GM12875 (cell line): ENCODE measurements at regions not wholly inside any gene's neighbourhood (a gene's known extent, or its start where the extent isn't known, plus 50 kb on each side); places are given as distances from the start of the nearest gene placed in this dataset.

ENCODE experiments used
- H3K4me3 ChIP-seq: one replicate; pipeline ENCODE4 v1.5.1; 2011; ENCODE audit warnings: low read depth, low read length, control low read depth
- TF ChIP-seq, protein P1 (sequence below): IDR thresholded peaks from 2 replicates; pipeline ENCODE4 v1.5.1; 2011; ENCODE audit warnings: low read depth, mild to moderate bottlenecking, control low read depth, inconsistent platforms, low read length, moderate library complexity, borderline replicate concordance; ENCODE audit not compliant: insufficient read depth

DNA sequence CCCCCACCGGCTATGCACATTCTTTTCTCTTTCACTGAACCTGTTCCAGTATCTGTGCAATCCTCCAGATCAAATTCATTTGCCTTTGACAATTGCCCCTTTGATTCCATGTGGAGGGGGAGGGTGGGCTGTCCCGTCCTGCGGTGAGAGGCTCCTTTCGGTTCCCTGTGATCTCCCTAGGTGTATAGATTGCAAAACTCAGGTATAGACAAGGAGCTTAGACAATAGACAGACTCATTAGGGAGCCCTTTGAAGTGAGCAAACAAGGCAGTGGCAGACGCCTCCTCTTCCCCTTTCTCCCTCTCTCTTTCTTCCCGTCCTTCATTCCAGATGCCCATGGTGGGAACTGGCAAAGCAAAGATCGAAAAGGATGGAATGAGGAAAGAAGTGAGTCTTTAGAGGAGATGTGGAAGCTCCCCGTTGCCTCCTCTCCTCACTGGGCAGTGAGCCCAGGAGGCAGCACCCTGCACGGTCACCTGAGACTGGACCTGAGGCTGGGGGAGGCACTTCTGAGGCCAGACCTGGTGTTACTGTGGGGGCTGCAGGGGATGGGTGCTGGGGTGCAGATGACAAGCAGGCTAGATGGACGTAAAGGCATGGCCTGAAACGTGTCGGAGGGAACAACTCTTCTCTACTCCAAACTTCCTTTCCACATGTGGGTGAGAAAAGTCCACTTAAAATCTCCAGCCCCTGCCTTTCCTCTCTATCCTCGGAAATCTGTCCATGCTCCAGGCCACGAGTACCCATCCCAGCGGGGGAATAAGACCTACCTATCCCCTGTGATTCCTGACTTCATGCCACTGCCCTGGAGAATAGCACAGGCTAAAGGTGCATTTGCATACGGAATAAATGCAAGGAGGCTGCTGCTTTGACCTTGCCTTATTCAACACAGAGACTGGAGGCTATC lies 256.6 kb upstream of the FOXQ1 start:
- TF ChIP-seq, protein P1, sequence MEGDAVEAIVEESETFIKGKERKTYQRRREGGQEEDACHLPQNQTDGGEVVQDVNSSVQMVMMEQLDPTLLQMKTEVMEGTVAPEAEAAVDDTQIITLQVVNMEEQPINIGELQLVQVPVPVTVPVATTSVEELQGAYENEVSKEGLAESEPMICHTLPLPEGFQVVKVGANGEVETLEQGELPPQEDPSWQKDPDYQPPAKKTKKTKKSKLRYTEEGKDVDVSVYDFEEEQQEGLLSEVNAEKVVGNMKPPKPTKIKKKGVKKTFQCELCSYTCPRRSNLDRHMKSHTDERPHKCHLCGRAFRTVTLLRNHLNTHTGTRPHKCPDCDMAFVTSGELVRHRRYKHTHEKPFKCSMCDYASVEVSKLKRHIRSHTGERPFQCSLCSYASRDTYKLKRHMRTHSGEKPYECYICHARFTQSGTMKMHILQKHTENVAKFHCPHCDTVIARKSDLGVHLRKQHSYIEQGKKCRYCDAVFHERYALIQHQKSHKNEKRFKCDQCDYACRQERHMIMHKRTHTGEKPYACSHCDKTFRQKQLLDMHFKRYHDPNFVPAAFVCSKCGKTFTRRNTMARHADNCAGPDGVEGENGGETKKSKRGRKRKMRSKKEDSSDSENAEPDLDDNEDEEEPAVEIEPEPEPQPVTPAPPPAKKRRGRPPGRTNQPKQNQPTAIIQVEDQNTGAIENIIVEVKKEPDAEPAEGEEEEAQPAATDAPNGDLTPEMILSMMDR, result no peak
- H3K4me3 ChIP-seq, result no peak overlapping the region

DNA sequence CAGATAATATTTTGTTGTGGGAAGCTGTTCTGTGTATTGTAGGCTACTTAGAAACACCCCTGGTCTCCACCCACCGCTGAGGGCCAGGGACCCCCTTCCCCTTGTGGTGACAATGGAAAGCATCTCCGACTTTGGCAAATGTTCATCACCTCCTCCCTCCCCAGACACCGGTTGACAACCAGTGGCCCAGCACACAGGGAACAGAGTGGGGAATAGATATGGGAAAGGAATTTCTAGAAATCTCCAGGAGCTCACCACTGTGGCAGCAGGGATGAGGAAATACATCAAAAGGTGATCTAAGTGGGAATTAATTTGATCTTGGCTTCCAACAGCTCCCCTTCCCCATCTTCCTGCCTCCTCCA lies 257.3 kb upstream of the FOXQ1 start:
- TF ChIP-seq, protein P1, result no peak
- no peak overlapping the region for H3K4me3 ChIP-seq

DNA sequence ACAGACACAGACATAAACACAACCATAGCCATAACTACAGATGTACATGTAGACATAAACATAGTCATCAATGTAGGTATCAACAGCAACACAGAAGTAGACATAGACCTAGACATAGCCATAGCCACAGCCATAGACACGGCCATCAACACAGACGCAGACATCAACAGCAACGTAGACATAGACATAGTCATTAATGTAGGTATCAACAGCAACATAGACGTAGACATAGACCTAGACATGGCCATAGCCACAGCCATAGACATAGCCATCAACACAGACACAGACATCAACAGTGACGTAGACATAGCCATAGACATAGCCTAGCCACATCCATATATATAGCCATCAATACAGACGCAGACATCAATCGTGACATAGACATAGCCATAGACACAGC lies 258.3 kb upstream of the FOXQ1 start:
- TF ChIP-seq, protein P1, result no peak
- H3K4me3 ChIP-seq, result no peak overlapping the region

DNA sequence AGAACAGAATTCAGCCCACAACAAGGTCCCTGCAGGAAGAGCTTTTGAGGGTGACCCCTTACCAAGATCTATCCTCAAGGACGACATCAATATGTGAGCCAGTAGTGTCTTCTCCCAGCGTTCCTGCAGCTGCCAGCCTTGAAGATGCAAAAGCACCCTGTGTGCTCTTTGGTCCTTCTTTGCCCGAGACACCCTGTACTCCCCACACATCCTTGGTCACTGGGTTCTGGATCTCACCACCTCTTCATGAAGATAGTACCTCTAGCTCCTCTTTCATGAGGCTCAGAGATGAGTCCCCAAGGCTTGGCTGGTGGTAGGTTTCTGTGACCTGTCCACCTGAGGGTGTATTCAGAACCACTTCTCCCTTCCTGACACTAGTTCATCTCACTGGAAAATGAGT lies 259.6 kb upstream of the FOXQ1 start:
- TF ChIP-seq, protein P1, result no peak
- H3K4me3 ChIP-seq, result no peak overlapping the region

DNA sequence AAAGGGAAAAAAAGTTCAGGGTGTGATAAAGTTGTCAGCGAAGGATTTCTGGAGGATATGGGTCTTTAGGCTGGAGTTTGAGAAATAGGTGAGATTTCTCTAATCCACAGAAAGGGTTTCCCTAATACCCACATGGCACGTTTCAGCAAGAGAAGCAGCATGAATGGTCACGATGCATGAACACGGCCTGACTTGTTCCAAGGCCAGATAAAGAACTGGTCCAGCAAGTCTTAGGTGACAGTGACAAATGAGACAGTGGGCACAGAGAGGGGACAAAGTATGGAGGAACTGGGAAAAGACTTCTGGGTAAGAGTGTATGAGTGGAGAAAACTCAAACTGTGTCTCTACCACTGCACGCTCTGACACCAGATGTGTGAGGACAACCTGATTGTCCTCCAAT lies 262.0 kb upstream of the FOXQ1 start:
- no peak overlapping the region for H3K4me3 ChIP-seq
- TF ChIP-seq, protein P1, result no peak

DNA sequence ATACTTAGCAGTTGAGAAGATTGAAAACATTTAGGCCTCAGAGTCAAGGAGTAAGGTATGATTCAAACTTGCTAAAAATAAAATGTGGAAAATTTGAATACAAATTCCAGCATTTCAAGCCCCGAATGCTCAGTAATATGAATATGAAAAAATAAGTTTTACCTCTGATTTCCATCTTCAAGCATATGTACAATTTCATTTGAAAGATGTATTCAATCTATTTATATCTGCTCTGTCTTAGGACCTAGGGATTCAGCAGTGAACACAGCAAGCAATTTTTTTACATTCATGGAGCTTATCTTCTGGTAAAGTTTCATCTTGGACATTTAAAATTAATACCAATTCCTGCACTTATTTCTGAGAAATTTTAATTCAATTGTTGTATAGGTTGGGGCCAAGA lies 262.7 kb upstream of the FOXQ1 start:
- TF ChIP-seq, protein P1, result no peak
- no peak overlapping the region for H3K4me3 ChIP-seq

DNA sequence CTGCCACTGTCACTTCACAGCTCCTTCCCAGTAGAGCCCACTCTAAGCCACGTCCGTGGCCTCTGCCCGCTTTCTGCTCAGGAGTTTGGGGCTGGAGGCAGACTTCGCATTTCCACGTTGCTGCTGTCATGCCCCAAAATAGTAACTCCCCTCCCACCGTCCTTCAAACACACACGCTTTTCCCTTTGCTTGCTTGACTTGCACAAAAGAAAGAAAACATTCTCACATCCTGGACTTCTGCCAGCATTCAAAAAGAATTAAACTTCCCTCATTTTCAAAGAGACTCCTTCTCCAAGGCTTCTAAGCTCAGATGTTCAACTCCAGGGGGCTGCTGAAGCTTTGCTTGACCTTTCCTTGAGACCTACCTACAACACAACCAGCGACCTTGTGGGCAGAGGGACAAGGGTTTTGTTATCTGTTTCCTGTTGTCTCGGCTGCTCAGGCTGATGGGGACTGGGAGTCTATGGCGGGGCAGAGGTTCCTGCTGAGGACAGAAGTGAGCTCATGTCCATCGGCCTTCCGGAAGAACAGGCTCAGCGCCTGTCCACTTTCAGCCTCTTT lies 263.8 kb upstream of the FOXQ1 start:
- TF ChIP-seq, protein P1, result no peak
- H3K4me3 ChIP-seq, result no peak overlapping the region
